OCI-LY7 (cell line): ENCODE measurements at regions not wholly inside any gene's neighbourhood (a gene's known extent, or its start where the extent isn't known, plus 50 kb on each side); places are given as distances from the start of the nearest gene placed in this dataset.

Experiments
- BruUV-seq: library from RNA; stranded (reverse); fragments of 400-500 nt; replicated peaks from 2 replicates; lab custom pipeline; 2021; lab: Mats Ljungman, UMichigan
- CTCF ChIA-PET: fragments of 300-600 bp; sonication (Branson Sonifier 250); formaldehyde crosslinking; loops from one replicate; lab custom pipeline; 2022; ENCODE audit warnings: antibody characterized with exemption; ENCODE audit not compliant: unreplicated experiment; lab: Charles Lee
- POLR2A ChIA-PET: fragments of 300-600 bp; sonication (Branson Sonifier 250); formaldehyde crosslinking; loops from one replicate; lab custom pipeline; 2022; ENCODE audit warnings: antibody characterized with exemption; lab: Charles Lee
- DNase-seq: peaks from one replicate; pipeline ENCODE4 v3.0.0-alpha.2; 2015; ENCODE audit warnings: low spot score
- H2AFZ ChIP-seq: fragments of 200-600 bp; sonication (generic), shearing (Covaris generic); 2 replicates; pipeline ENCODE4 v1.6.1; 2014; ENCODE audit warnings: mild to moderate bottlenecking, antibody characterized with exemption, low read length, moderate library complexity
- H3K27ac ChIP-seq: fragments of 200-600 bp; sonication (generic); 2 replicates; pipeline ENCODE4 v1.5.1; 2014; ENCODE audit warnings: mixed run types, low read depth, mild to moderate bottlenecking, moderate library complexity, low read length, inconsistent platforms; ENCODE audit not compliant: poor library complexity, severe bottlenecking
- H3K36me3 ChIP-seq: fragments of 200-600 bp; sonication (generic); 2 replicates; pipeline ENCODE4 v1.6.1; 2014; ENCODE audit warnings: mild to moderate bottlenecking, antibody characterized with exemption, low read length, moderate library complexity, mixed read lengths; ENCODE audit not compliant: insufficient read depth
- H3K4me1 ChIP-seq: fragments of 200-600 bp; sonication (generic); 2 replicates; pipeline ENCODE4 v1.5.1; 2014; ENCODE audit warnings: mild to moderate bottlenecking, low read length; ENCODE audit not compliant: insufficient read depth, poor library complexity, severe bottlenecking
- H3K4me2 ChIP-seq: fragments of 200-600 bp; sonication (generic); 2 replicates; pipeline ENCODE4 v1.6.1; 2014; ENCODE audit warnings: mild to moderate bottlenecking, low read length
- H3K4me3 ChIP-seq: fragments of 200-600 bp; sonication (generic); 2 replicates; pipeline ENCODE4 v1.5.1; 2014; ENCODE audit warnings: mild to moderate bottlenecking, low read depth, low read length; ENCODE audit not compliant: poor library complexity, severe bottlenecking
- H3K79me2 ChIP-seq: fragments of 200-600 bp; sonication (generic); 2 replicates; pipeline ENCODE4 v1.6.1; 2016; ENCODE audit warnings: low read depth, mild to moderate bottlenecking, low read length, moderate library complexity, mixed read lengths; ENCODE audit not compliant: insufficient read depth
- H3K9me2 ChIP-seq: fragments of 200-600 bp; sonication (generic); 2 replicates; pipeline ENCODE4 v1.6.1; 2016; ENCODE audit warnings: mild to moderate bottlenecking, low read length, mixed read lengths; ENCODE audit not compliant: insufficient read depth
- H3K9me3 ChIP-seq: fragments of 200-600 bp; sonication (generic); 2 replicates; pipeline ENCODE4 v1.6.1; 2014; ENCODE audit warnings: mild to moderate bottlenecking, mixed run types, low read length, mixed read lengths
- H4K20me1 ChIP-seq: fragments of 200-600 bp; sonication (generic); 2 replicates; pipeline ENCODE4 v1.6.1; 2014; ENCODE audit warnings: mild to moderate bottlenecking, antibody characterized with exemption, low read length, moderate library complexity, mixed read lengths; ENCODE audit not compliant: insufficient read depth
- EZH2phosphoT487 ChIP-seq: fragments of 200-600 bp; sonication (generic); IDR thresholded peaks from 2 replicates; pipeline ENCODE4 v1.6.1; 2018; ENCODE audit warnings: low read depth, borderline replicate concordance, mild to moderate bottlenecking, mixed run types, antibody characterized with exemption, low read length, moderate library complexity, mixed read lengths
- intact Hi-C: fragments of 100-400 bp; cut with micrococcal nuclease; formaldehyde crosslinking; loops from one replicate; pipeline ENCODE4 v1.10.0; 2022; ENCODE audit not compliant: unreplicated experiment
- TF ChIP-seq, protein P1 (sequence below): fragments of 200-600 bp; sonication (generic); conservative IDR thresholded peaks from 2 replicates; pipeline ENCODE4 v1.5.1; 2014; ENCODE audit warnings: mild to moderate bottlenecking, antibody characterized with exemption, low read length, moderate library complexity, mixed read lengths

DNA sequence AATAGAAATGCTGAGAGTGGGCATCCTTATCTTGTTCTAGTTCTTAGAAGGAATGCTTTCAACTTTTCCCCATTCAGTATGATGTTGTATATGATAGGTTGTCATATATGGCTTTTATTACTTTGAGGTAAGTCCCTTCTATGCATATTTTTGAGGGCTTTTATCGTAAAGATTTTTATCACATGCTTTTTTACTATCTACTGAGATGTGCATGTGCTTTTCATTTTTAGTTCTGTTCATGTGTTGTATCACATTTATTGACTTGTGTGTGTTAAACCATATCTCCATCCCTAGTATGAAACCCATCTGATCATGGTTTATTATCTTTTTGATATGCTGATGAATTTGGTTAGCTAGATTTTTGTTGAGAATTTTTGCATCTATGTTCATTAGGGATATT, 1008.8 kb downstream of the CNTNAP5 start:
- no TSS peak for BruUV-seq
- DNase-seq, result no peak
- no peaks in the 10 kb centered on the region for H3K4me1 ChIP-seq
- H2AFZ ChIP-seq, result no peak overlapping the region
- intact Hi-C loops, result no loop called here
- CTCF ChIA-PET, result no interaction called here
- H3K79me2 ChIP-seq, result no peaks in the 10 kb centered on the region
- H3K4me3 ChIP-seq, result no peak overlapping the region
- H3K9me3 ChIP-seq, result no peaks in the 10 kb centered on the region
- no peaks in the 10 kb centered on the region for H3K9me2 ChIP-seq
- TF ChIP-seq, protein P1, sequence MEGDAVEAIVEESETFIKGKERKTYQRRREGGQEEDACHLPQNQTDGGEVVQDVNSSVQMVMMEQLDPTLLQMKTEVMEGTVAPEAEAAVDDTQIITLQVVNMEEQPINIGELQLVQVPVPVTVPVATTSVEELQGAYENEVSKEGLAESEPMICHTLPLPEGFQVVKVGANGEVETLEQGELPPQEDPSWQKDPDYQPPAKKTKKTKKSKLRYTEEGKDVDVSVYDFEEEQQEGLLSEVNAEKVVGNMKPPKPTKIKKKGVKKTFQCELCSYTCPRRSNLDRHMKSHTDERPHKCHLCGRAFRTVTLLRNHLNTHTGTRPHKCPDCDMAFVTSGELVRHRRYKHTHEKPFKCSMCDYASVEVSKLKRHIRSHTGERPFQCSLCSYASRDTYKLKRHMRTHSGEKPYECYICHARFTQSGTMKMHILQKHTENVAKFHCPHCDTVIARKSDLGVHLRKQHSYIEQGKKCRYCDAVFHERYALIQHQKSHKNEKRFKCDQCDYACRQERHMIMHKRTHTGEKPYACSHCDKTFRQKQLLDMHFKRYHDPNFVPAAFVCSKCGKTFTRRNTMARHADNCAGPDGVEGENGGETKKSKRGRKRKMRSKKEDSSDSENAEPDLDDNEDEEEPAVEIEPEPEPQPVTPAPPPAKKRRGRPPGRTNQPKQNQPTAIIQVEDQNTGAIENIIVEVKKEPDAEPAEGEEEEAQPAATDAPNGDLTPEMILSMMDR, result no peak
- no peak for TF ChIP-seq EZH2phosphoT487
- no peaks in the 10 kb centered on the region for H3K36me3 ChIP-seq
- POLR2A ChIA-PET, result no interaction called here
- no peak overlapping the region for H3K4me2 ChIP-seq
- H4K20me1 ChIP-seq, result no peaks in the 10 kb centered on the region
- no peak overlapping the region for H3K27ac ChIP-seq

DNA sequence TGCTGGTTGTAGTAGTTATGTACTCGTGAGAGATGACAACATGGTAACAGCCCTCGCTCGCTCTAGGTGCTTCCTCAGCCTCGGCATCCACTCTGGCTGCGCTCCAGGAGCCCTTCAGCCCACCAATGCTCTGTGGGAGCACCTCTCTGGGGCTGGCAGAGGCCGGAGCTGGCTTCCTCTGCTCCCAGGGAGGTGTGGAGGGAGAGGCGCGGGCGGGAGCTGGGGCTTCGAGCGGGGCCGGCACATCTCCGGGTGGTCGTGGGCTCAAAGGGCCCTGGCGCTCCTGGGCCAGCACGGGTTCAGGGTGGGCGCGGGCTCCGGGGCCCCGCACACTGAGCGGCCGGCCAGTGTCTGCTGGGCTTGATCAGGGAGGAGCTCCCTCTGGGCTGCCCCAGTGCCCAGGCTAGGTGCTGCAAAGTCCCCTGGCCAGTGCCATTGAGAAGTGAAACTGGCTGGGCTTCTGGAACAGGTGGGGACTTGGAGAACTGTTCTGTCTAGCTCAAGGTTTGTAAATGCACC, 1012.1 kb downstream of the CNTNAP5 start:
- no peak for DNase-seq
- no peak overlapping the region for H3K4me2 ChIP-seq
- no TSS peak for BruUV-seq
- no peaks in the 10 kb centered on the region for H4K20me1 ChIP-seq
- no peak overlapping the region for H2AFZ ChIP-seq
- H3K4me1 ChIP-seq, result no peaks in the 10 kb centered on the region
- no peaks in the 10 kb centered on the region for H3K9me2 ChIP-seq
- ChIA-PET CTCF (no interaction called here), POLR2A (no interaction called here)
- intact Hi-C loops, result no loop called here
- no peak overlapping the region for H3K4me3 ChIP-seq
- H3K27ac ChIP-seq, result no peak overlapping the region
- no peak for TF ChIP-seq EZH2phosphoT487
- TF ChIP-seq, protein P1, result no peak
- H3K79me2 ChIP-seq, result no peaks in the 10 kb centered on the region
- H3K9me3 ChIP-seq, result no peaks in the 10 kb centered on the region
- H3K36me3 ChIP-seq, result no peaks in the 10 kb centered on the region

DNA sequence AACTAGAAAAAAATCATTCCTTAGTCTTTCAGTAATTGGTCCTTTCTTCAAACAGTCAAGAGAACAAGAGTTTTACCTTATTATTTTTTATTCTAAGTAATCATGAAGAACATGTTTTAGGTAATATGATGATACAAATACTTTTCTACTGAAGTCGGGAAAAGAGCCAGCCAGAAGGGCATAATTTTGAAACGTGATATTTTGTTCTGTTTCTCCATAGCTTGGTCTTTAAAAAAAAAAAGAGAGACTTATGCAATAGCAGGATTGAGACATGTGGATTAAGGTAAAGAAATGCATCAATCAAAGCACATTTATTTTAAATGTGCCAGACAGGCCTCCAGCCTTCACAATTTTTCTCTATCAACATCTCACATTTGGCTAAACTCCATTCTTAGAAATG, 1016.8 kb downstream of the CNTNAP5 start:
- Histone ChIP-seq H3K4me1 (no peaks in the 10 kb centered on the region), H3K79me2 (no peaks in the 10 kb centered on the region), H3K36me3 (no peaks in the 10 kb centered on the region), H3K4me3 (no peak overlapping the region), H3K9me2 (no peaks in the 10 kb centered on the region), H4K20me1 (no peaks in the 10 kb centered on the region), H3K9me3 (no peaks in the 10 kb centered on the region), H2AFZ (no peak overlapping the region), H3K27ac (no peak overlapping the region), H3K4me2 (no peak overlapping the region)
- no peak for TF ChIP-seq EZH2phosphoT487
- TF ChIP-seq, protein P1, result no peak
- DNase-seq, result no peak
- intact Hi-C loops, result no loop called here
- CTCF ChIA-PET, result no interaction called here
- POLR2A ChIA-PET, result interaction anchor here (0.6 kb wide), 1 partner anchor 359 kb away, joined by 3 read pairs; no protein-coding TSS in a partner anchor
- no TSS peak for BruUV-seq
